ENCODE measurements at regions not wholly inside any gene's neighbourhood (a gene's known extent, or its start where the extent isn't known, plus 50 kb on each side); places are given as distances from the start of the nearest gene placed in this dataset.
A peak's percentile ranks its signal among the peaks of the same experiment; 100 is the strongest.

- DNase-seq (ENCODE audit: low read depth, low spot score) (no peak), ATAC-seq (no peak)
- H3K9me3 ChIP-seq (ENCODE audit: control insufficient read depth in 1 of 2, insufficient read depth in 1 of 2, low read depth in 1 of 2, low read length in 2 of 2): no peaks in the 10 kb centered on the region
- H3K36me3 ChIP-seq (ENCODE audit: control insufficient read depth in 1 of 2, insufficient read depth in 2 of 2, low read length in 2 of 2): no peaks in the 10 kb centered on the region
- no peaks in the 10 kb centered on the region for H3K4me1 ChIP-seq (ENCODE audit: control insufficient read depth in 1 of 2, insufficient read depth in 2 of 2, low read length in 2 of 2)
- H3K4me3 ChIP-seq (replicated peaks in 1 of 2; ENCODE audit: low read depth in 1 of 2, low read length in 2 of 2): no peak overlapping the region
- RAD21 ChIA-PET (ENCODE audit: low non-redundant PET in 1 of 2, low total read pairs in 2 of 2, uncharacterized antibody in 2 of 2, unreplicated experiment in 2 of 2): no interaction called here
- CTCF ChIA-PET: no interaction called here
- H3K27me3 ChIP-seq (ENCODE audit: insufficient read depth, low read length): no peaks in the 10 kb centered on the region
- H3K4me2 ChIP-seq (ENCODE audit: low read length): no peak overlapping the region
- H4K20me1 ChIP-seq (ENCODE audit: insufficient read depth): no peaks in the 10 kb centered on the region
- intact Hi-C loops (cut with micrococcal nuclease): no loop called here
- POLR2A ChIA-PET: no interaction called here
- H2AFZ ChIP-seq (ENCODE audit: low read depth, low read length, poor library complexity, severe bottlenecking): peak overlapping the region; percentile 7
- H3K9me2 ChIP-seq (ENCODE audit: insufficient read depth): no peaks in the 10 kb centered on the region
- TF ChIP-seq RAD21 (IDR thresholded peaks at IDR 0.05; ENCODE audit: low read depth) (no peak), FOSL1 (IDR thresholded peaks at IDR 0.05; ENCODE audit: low read depth) (no peak), ZFX (IDR thresholded peaks at IDR 0.05) (no peak), CTCF (IDR thresholded peaks at IDR 0.05 in 2 of 3, conservative IDR thresholded peaks at IDR 0.05 in 1 of 3; ENCODE audit: borderline replicate concordance in 1 of 3, insufficient read depth in 1 of 3, low read depth in 2 of 3, low read length in 2 of 3) (no peak), EZH2phosphoT487 (IDR thresholded peaks at IDR 0.05; ENCODE audit: borderline replicate concordance) (no peak), YY1 (IDR thresholded peaks at IDR 0.05; ENCODE audit: extremely low read depth, insufficient replicate concordance, low read depth, low read length) (no peak), SIN3A (IDR thresholded peaks at IDR 0.05; ENCODE audit: low read depth) (no peak), JUND (IDR thresholded peaks at IDR 0.05) (no peak), ZBTB33 (IDR thresholded peaks at IDR 0.05; ENCODE audit: extremely low read depth, insufficient replicate concordance, low read length) (no peak), ZNF274 (IDR thresholded peaks at IDR 0.05; ENCODE audit: low read depth, low read length) (no peak), CEBPB (IDR thresholded peaks at IDR 0.05; ENCODE audit: low read depth) (no peak), EGR1 (IDR thresholded peaks at IDR 0.05; ENCODE audit: low read depth) (no peak), EZH2 (IDR thresholded peaks at IDR 0.05) (no peak)
- H3K9ac ChIP-seq (ENCODE audit: low read length): no peak overlapping the region
- H3K79me2 ChIP-seq (ENCODE audit: insufficient read depth, low read length): no peaks in the 10 kb centered on the region
- no peak overlapping the region for H3K27ac ChIP-seq (ENCODE audit: low read depth, low read length)
- no TSS peak for BruUV-seq (replicated peaks)
These were observed 1314.7 kb downstream of the FSTL5 start for GRCh38 chr4:160848901-160849760.

Data from HCT116 (cell line).